K562 (cell line): ENCODE measurements at regions not wholly inside any gene's neighbourhood (a gene's known extent, or its start where the extent isn't known, plus 50 kb on each side); places are given as distances from the start of the nearest gene placed in this dataset.

Experiments
- ATAC-seq: fragments of 200-7000 bp; cut with Tn5 transposase; 3 replicates; pipeline ENCODE4 v1.9.1; 2020; ENCODE audit warnings: moderate library complexity
- BruUV-seq: library from RNA; stranded (reverse); fragments of 400-500 nt; replicated peaks from 2 replicates; lab custom pipeline; 2021; lab: Mats Ljungman, UMichigan
- CTCF ChIA-PET: fragments of 300-600 bp; formaldehyde crosslinking; extraction: SDS; loops from one replicate; lab custom pipeline; 2021; ENCODE audit warnings: low intra/inter-chr PET ratio; lab: Yijun Ruan, JAX
- POLR2A ChIA-PET: fragments of 300-600, 350-650 bp; sonication (Branson Sonifier 250); formaldehyde crosslinking; extraction: SDS; loops from one replicate; lab custom pipeline; 2021; ENCODE audit warnings: antibody characterized with exemption, inconsistent platforms; lab: Yijun Ruan, JAX
- DNase-seq, 4 experiments: peaks; one replicate each; pipeline versions ENCODE4 v3.0.0 to v3.0.0-alpha.2; 2011 to 2018; ENCODE audit warnings: low spot score in 3 of 4, mixed read lengths in 3 of 4; ENCODE audit errors: extremely low read depth in 1 of 4
- FAIRE-seq: peaks from 2 replicates; lab custom pipeline; 2011; peaks lifted over from hg19 to GRCh38; lab: Jason Lieb, UNC
- H2AFZ ChIP-seq: 2 replicates; pipeline ENCODE4 v1.6.0; 2011; ENCODE audit warnings: low read depth, low read length, control low read depth, inconsistent platforms
- H3K27ac ChIP-seq: fragments of 200-600 bp; 3 replicates; pipeline ENCODE4 v1.8.0; 2011; ENCODE audit warnings: low read depth, mild to moderate bottlenecking, control low read depth, inconsistent platforms, low read length, moderate library complexity, mixed read lengths; ENCODE audit errors: extremely low read depth
- H3K27me3 ChIP-seq, 2 experiments: fragments of 300-600 bp in 1 of 2; 2 replicates in 1 of 2; 3 replicates in 1 of 2; pipeline versions ENCODE4 v1.6.0 to v1.8.0; 2011; ENCODE audit warnings: inconsistent platforms in 2 of 2, low read length in 2 of 2, mild to moderate bottlenecking in 1 of 2, mixed read lengths in 1 of 2, moderate library complexity in 1 of 2; ENCODE audit not compliant: control insufficient read depth in 2 of 2, insufficient read depth in 2 of 2
- H3K36me3 ChIP-seq: fragments of 300-600 bp; 3 replicates; pipeline ENCODE4 v1.8.0; 2011; ENCODE audit warnings: mild to moderate bottlenecking, low read length, inconsistent platforms; ENCODE audit not compliant: control insufficient read depth, insufficient read depth
- H3K4me1 ChIP-seq, 2 experiments: fragments of 200-600 bp in 1 of 2; replicated peaks in 1 of 2; 2 replicates in 1 of 2; 3 replicates in 1 of 2; pipeline versions ENCODE4 v1.5.1 to v1.8.0; 2011; ENCODE audit warnings: inconsistent platforms in 2 of 2, low read length in 2 of 2, mild to moderate bottlenecking in 1 of 2, mixed read lengths in 1 of 2, moderate library complexity in 1 of 2; ENCODE audit not compliant: control insufficient read depth in 2 of 2, insufficient read depth in 2 of 2
- H3K4me2 ChIP-seq: 2 replicates; pipeline ENCODE4 v1.6.1; 2011; ENCODE audit warnings: low read length, control low read depth, inconsistent platforms, mixed read lengths; ENCODE audit not compliant: insufficient read depth
- H3K4me3 ChIP-seq: fragments of 200-600 bp; sonication (generic), shearing (Covaris generic); 2 replicates; pipeline ENCODE4 v1.5.1; 2016; ENCODE audit warnings: control low read depth, inconsistent platforms
- H3K79me2 ChIP-seq: fragments of 200-600 bp; 3 replicates; pipeline ENCODE4 v1.8.0; 2011; ENCODE audit warnings: low read length, inconsistent platforms; ENCODE audit not compliant: control insufficient read depth, insufficient read depth
- H3K9ac ChIP-seq, 2 experiments: 2 replicates each; pipeline versions ENCODE4 v1.6.0 to v1.6.1; 2011; ENCODE audit warnings: low read depth in 2 of 2, low read length in 2 of 2, control low read depth in 1 of 2, inconsistent platforms in 1 of 2, mild to moderate bottlenecking in 1 of 2, mixed read lengths in 1 of 2; ENCODE audit not compliant: insufficient read depth in 1 of 2
- H3K9me1 ChIP-seq: one replicate; pipeline ENCODE4 v1.6.0; 2011; ENCODE audit warnings: inconsistent platforms, mild to moderate bottlenecking, low read length, moderate library complexity; ENCODE audit not compliant: control insufficient read depth, insufficient read depth
- H3K9me3 ChIP-seq: replicated peaks from 2 replicates; pipeline ENCODE4 v1.5.1; 2011; ENCODE audit warnings: low read depth, low read length, inconsistent platforms; ENCODE audit not compliant: control insufficient read depth, insufficient read depth
- H4K20me1 ChIP-seq: replicated peaks from 2 replicates; pipeline ENCODE4 v1.6.1; 2011; ENCODE audit warnings: low read length, inconsistent platforms, mixed read lengths; ENCODE audit not compliant: control insufficient read depth, insufficient read depth
- DLX4 ChIP-seq: fragments of 250-450 bp; sonication (Bioruptor Pico); IDR thresholded peaks from 2 replicates; pipeline ENCODE4 v1.6.1; 2021; ENCODE audit warnings: mild to moderate bottlenecking
- ETV1 ChIP-seq: fragments of 450-650 bp; conservative IDR thresholded peaks from 2 replicates; pipeline ENCODE4 v1.6.1; 2016; ENCODE audit warnings: missing genetic modification characterization, control low read depth, low read depth, missing compliant biosample characterization
- FOXJ3 ChIP-seq: sonication (generic); formaldehyde crosslinking; IDR thresholded peaks from 2 replicates; pipeline ENCODE4 v1.4.0; 2020; ENCODE audit warnings: mild to moderate bottlenecking, missing genetic modification reagents
- MAZ ChIP-seq, 2 experiments: fragments of 450-650 bp in 1 of 2; sonication (generic) in 1 of 2; formaldehyde crosslinking; IDR thresholded peaks in 1 of 2; conservative IDR thresholded peaks in 1 of 2; 2 replicates each; pipeline versions ENCODE4 v1.4.0 to v1.5.0; 2020; ENCODE audit warnings: mild to moderate bottlenecking in 1 of 2, missing genetic modification reagents in 1 of 2
- NELFE ChIP-seq: IDR thresholded peaks from 2 replicates; pipeline ENCODE4 v1.6.1; 2011; ENCODE audit warnings: mild to moderate bottlenecking; ENCODE audit not compliant: insufficient read depth, insufficient read length
- NFIC ChIP-seq: fragments of 450-650 bp; IDR thresholded peaks from 2 replicates; pipeline ENCODE4 v1.6.1; 2017; ENCODE audit warnings: mild to moderate bottlenecking, inconsistent platforms
- NRF1 ChIP-seq, 2 experiments: fragments of 450-650 bp; IDR thresholded peaks in 1 of 2; conservative IDR thresholded peaks in 1 of 2; 2 replicates each; pipeline ENCODE4 v1.6.1; 2014; ENCODE audit warnings: mild to moderate bottlenecking in 2 of 2
- ZBTB40 ChIP-seq, 2 experiments: fragments of 450-650 bp in 1 of 2; sonication (generic) in 1 of 2; formaldehyde crosslinking in 1 of 2; IDR thresholded peaks; 2 replicates each; pipeline versions ENCODE4 v1.7.1 to v1.9.0; 2016 to 2022; ENCODE audit warnings: inconsistent platforms in 1 of 2, mild to moderate bottlenecking in 1 of 2, missing genetic modification reagents in 1 of 2
- ZNF584 ChIP-seq: fragments of 200-800 bp; sonication (Bioruptor generic); IDR thresholded peaks from 2 replicates; pipeline ENCODE4 v1.6.1; 2016; ENCODE audit warnings: low read depth, mild to moderate bottlenecking, missing genetic modification characterization, missing compliant biosample characterization
- in situ Hi-C: fragments of 300-500 bp; cut with MboI; formaldehyde crosslinking; loops from 4 replicates; pipeline ENCODE4 v1.15.0; 2018; ENCODE audit warnings: inconsistent platforms, mixed read lengths
- intact Hi-C: fragments of 100-400 bp; cut with micrococcal nuclease; formaldehyde crosslinking; loops from 2 replicates; pipeline ENCODE4 v1.14.2; 2022

GRCh38 chr1:224866940-224867339, 62.5 kb upstream of the DNAH14 start:
- no peak overlapping the region for H2AFZ ChIP-seq
- no peak for ATAC-seq
- H4K20me1 ChIP-seq, result no peaks in the 10 kb centered on the region
- H3K36me3 ChIP-seq, result no peaks in the 10 kb centered on the region
- H3K4me1 ChIP-seq, result no peaks in the 10 kb centered on the region
- H3K4me2 ChIP-seq, result no peak overlapping the region
- POLR2A ChIA-PET, result no interaction called here
- no TSS peak for BruUV-seq
- TF ChIP-seq ETV1 (tag) (no peak), NFIC (no peak), MAZ (CRISPR knock-in tag; conservative IDR thresholded peaks at IDR 0.05 in 1 of 2, IDR thresholded peaks at IDR 0.05 in 1 of 2) (no peak), ZBTB40 (IDR thresholded peaks at IDR 0.05) (no peak), ZBTB40 (CRISPR knock-in tag; IDR thresholded peaks at IDR 0.05) (no peak), DLX4 (CRISPR knock-in tag) (no peak), NRF1 (conservative IDR thresholded peaks at IDR 0.05 in 1 of 2, IDR thresholded peaks at IDR 0.05 in 1 of 2) (no peak), NELFE (no peak), ZNF584 (CRISPR knock-in tag) (peak; percentile 99), FOXJ3 (CRISPR knock-in tag) (no peak)
- TF ChIP-seq, all 486 proteins: peak for 1
- FAIRE-seq, result no peak
- Histone ChIP-seq H3K27ac (no peak overlapping the region), H3K9me3 (no peaks in the 10 kb centered on the region), H3K4me3 (no peak overlapping the region), H3K9ac (no peak overlapping the region), H3K9me1 (no peaks in the 10 kb centered on the region), H3K79me2 (no peaks in the 10 kb centered on the region), H3K27me3 (no peaks in the 10 kb centered on the region)
- in situ Hi-C loops (no loop called here), intact Hi-C loops (no loop called here)
- DNase-seq, result no peak
- CTCF ChIA-PET, result no interaction called here
